ENCODE measurements at regions not wholly inside any gene's neighbourhood (a gene's known extent, or its start where the extent isn't known, plus 50 kb on each side); places are given as distances from the start of the nearest gene placed in this dataset.
A peak's percentile ranks its signal among the peaks of the same experiment; 100 is the strongest.
"Not testable (repeated sequence)": the region's sequence is repeated elsewhere in the genome, so short reads cannot be mapped to it uniquely, and the experiment has no call there.

GRCh38 chr1:30229557-30229956 is 493.8 kb downstream of the MATN1 start:
- DNase-seq: no peak

- DNase-seq: no peak
Observed at GRCh38 chr1:30226648-30227047, 496.7 kb downstream of the MATN1 start.

- DNase-seq: peak; percentile 13 to 66 (median 17)
Observed at GRCh38 chr1:30225357-30225756, 498.0 kb downstream of the MATN1 start.

GRCh38 chr1:30219675-30220074 is 503.7 kb downstream of the MATN1 start:
- DNase-seq: no peak

GRCh38 chr1:30218438-30218837 is 504.9 kb downstream of the MATN1 start:
- DNase-seq: no peak

GRCh38 chr1:30216602-30217001 is 506.8 kb downstream of the MATN1 start:
- DNase-seq: no peak

GRCh38 chr1:30213936-30214335 is 509.4 kb downstream of the MATN1 start:
- DNase-seq: no peak

GRCh38 chr1:30207962-30208361 is 515.4 kb downstream of the MATN1 start:
- DNase-seq: not testable (repeated sequence)

- DNase-seq: not testable (repeated sequence)
Observed at GRCh38 chr1:30206631-30207030, 516.8 kb downstream of the MATN1 start.

- DNase-seq: not testable (repeated sequence)
Observed at GRCh38 chr1:30204916-30205315, 518.5 kb downstream of the MATN1 start.

GRCh38 chr1:30201015-30201414 is 522.4 kb downstream of the MATN1 start:
- no peak for DNase-seq

- DNase-seq: no peak
Observed at GRCh38 chr1:30200161-30200560, 523.2 kb downstream of the MATN1 start.

- no peak for DNase-seq
Observed at GRCh38 chr1:30199563-30199962, 523.8 kb downstream of the MATN1 start.

- peak in 1 of 3 experiments; percentile 33 for DNase-seq
Observed at GRCh38 chr1:30198795-30199403, 524.5 kb downstream of the MATN1 start.

- DNase-seq: no peak
Observed at GRCh38 chr1:30198451-30198760, 525.0 kb downstream of the MATN1 start.

- DNase-seq: no peak
Observed at GRCh38 chr1:30197639-30198450, 525.5 kb downstream of the MATN1 start.

GRCh38 chr1:30196872-30197638 is 526.3 kb downstream of the MATN1 start:
- no peak for DNase-seq

- DNase-seq: no peak
Observed at GRCh38 chr1:30196457-30196856, 526.9 kb downstream of the MATN1 start.

- DNase-seq: no peak
Observed at GRCh38 chr1:30195424-30196134, 527.8 kb downstream of the MATN1 start.

GRCh38 chr1:30194741-30195423 is 528.5 kb downstream of the MATN1 start:
- peak in 1 of 3 experiments; percentile 38 for DNase-seq

GRCh38 chr1:30194046-30194619 is 529.3 kb downstream of the MATN1 start:
- no peak for DNase-seq

- DNase-seq: no peak
Observed at GRCh38 chr1:30192969-30193630, 530.3 kb downstream of the MATN1 start.

All from NCI-H1417 (cell line).